22Rv1 (cell line): ENCODE measurements at regions not wholly inside any gene's neighbourhood (a gene's known extent, or its start where the extent isn't known, plus 50 kb on each side); places are given as distances from the start of the nearest gene placed in this dataset.
A peak's percentile ranks its signal among the peaks of the same experiment; 100 is the strongest.

ENCODE experiments used
- CTCF ChIP-seq: fragments of 450-650 bp; IDR thresholded peaks from 2 replicates; pipeline ENCODE4 v1.5.1; 2017; ENCODE audit warnings: mild to moderate bottlenecking
- ZFX ChIP-seq: fragments of 450-650 bp; IDR thresholded peaks from 2 replicates; pipeline ENCODE4 v1.6.1; 2017; ENCODE audit warnings: antibody characterized with exemption, borderline replicate concordance

- TF ChIP-seq CTCF (peak; percentile 53), ZFX (no peak)
These were observed 1157.3 kb upstream of the AGA start for GRCh38 chr4:178599521-178599920.
